ENCODE measurements at regions not wholly inside any gene's neighbourhood (a gene's known extent, or its start where the extent isn't known, plus 50 kb on each side); places are given as distances from the start of the nearest gene placed in this dataset.
A peak's percentile ranks its signal among the peaks of the same experiment; 100 is the strongest.

DNA sequence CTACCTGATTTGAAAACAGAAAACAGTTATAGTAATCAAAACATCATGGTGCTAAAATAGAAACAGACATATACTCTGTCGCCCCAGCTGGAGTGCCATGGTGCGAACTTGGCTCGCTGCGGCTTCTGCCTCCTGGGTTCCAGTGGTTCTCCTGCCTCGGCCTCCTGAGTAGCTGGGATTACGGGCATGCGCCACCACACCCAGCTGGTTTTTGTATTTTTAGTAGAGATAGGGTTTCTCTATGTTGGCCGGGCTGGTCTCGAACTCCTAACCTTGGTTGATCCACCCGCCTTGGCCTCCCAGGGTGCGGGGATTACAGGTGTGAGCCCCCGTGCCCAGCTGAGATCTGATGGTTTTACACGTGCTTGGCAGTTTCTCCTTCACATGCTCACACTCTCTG lies 495.9 kb downstream of the ANXA1 start:
- DNase-seq (ENCODE audit: low read depth), result no peak
- H3K4me3 ChIP-seq (ENCODE audit: low read depth, low read length), result no peak overlapping the region
- TF ChIP-seq, protein P1, sequence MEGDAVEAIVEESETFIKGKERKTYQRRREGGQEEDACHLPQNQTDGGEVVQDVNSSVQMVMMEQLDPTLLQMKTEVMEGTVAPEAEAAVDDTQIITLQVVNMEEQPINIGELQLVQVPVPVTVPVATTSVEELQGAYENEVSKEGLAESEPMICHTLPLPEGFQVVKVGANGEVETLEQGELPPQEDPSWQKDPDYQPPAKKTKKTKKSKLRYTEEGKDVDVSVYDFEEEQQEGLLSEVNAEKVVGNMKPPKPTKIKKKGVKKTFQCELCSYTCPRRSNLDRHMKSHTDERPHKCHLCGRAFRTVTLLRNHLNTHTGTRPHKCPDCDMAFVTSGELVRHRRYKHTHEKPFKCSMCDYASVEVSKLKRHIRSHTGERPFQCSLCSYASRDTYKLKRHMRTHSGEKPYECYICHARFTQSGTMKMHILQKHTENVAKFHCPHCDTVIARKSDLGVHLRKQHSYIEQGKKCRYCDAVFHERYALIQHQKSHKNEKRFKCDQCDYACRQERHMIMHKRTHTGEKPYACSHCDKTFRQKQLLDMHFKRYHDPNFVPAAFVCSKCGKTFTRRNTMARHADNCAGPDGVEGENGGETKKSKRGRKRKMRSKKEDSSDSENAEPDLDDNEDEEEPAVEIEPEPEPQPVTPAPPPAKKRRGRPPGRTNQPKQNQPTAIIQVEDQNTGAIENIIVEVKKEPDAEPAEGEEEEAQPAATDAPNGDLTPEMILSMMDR (IDR thresholded peaks at IDR 0.05; ENCODE audit: control insufficient read depth, extremely low read depth, insufficient read depth), result no peak

DNA sequence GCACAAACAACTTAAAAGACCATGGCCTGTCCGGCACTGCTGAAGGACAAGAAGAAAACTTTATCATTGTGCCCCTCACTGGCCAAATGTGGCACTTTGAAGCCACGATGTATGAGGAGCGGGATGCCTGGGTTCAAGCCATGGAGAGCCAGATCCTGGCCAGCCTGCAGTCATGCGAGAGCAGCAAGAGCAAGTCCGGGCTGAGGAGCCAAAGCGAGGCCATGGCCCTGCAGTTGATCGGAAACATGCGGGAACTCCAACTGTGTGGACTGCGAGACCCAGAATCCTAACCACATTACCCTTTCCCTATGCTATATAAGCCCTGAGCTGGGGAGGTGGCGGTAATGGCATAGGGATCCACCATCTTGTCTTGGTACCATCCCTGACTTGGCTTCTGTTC lies 497.9 kb downstream of the ANXA1 start:
- H3K4me3 ChIP-seq (ENCODE audit: low read depth, low read length), result no peak overlapping the region
- TF ChIP-seq, protein P1 (IDR thresholded peaks at IDR 0.05; ENCODE audit: control insufficient read depth, extremely low read depth, insufficient read depth), result no peak
- DNase-seq (ENCODE audit: low read depth), result no peak

DNA sequence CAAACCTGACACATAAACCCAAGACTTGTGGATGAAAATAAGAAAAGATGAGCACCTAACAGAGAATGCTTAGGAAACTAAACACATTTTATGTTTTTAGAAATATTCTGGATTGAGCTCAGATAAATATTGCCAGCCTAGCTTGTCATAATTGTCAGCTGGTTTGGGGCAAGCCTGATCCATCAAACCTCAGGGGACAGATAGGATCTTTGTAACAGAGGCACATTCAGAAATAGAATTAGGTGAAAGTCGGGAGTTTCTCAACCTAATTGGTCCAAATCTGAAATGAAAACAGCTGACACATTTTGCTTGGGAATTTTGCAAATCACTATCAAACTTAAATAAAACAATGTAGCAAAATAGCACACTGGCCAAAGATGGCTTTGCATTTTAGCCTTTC lies 503.7 kb downstream of the ANXA1 start:
- DNase-seq (ENCODE audit: low read depth), result no peak
- TF ChIP-seq, protein P1 (IDR thresholded peaks at IDR 0.05; ENCODE audit: control insufficient read depth, extremely low read depth, insufficient read depth), result no peak
- H3K4me3 ChIP-seq (ENCODE audit: low read depth, low read length), result no peak overlapping the region

DNA sequence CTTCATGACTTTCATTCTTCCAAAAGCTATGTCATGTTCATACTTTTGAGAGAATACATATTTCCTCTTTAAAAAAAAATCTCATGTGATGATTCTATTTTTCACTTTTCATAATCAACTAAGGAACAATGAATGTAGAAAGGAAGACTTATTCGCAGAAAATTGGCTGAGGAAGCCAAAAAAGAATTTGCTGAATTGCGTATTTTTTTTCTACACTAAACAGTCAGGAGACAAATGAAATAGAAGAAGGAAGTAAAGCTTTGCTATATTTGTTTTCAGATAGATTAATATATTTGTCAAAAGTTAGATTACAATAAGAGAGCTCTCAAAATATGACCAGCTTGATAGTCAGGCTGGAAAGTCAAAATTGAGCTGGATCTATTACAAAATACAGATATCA lies 504.2 kb downstream of the ANXA1 start:
- DNase-seq (ENCODE audit: low read depth), result no peak

DNA sequence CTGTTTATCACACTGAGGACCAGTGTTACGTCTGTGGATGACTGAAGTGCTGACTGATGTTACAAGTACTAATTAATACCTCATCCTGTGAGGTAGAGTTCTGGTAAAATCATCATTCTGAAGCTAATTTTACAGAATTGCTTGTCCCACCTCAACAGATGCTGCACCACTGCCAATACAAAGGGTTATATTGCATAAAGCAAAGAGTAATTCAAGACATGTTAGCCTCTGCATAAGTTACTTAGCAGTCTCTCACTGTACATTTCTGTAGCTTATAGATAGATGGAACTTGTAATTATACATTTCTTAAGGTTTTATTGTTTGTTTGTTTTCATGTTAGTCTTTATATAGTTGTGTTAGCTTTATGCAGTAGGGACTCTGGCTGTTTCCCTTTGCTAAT lies 513.6 kb downstream of the ANXA1 start:
- DNase-seq (ENCODE audit: low read depth), result no peak
- TF ChIP-seq, protein P1 (IDR thresholded peaks at IDR 0.05; ENCODE audit: control insufficient read depth, extremely low read depth, insufficient read depth), result no peak

More for the DNA sequence above, 504.2 kb downstream of the ANXA1 start:
- TF ChIP-seq, protein P1 (IDR thresholded peaks at IDR 0.05; ENCODE audit: control insufficient read depth, extremely low read depth, insufficient read depth), result no peak
- no peak overlapping the region for H3K4me3 ChIP-seq (ENCODE audit: low read depth, low read length)

DNA sequence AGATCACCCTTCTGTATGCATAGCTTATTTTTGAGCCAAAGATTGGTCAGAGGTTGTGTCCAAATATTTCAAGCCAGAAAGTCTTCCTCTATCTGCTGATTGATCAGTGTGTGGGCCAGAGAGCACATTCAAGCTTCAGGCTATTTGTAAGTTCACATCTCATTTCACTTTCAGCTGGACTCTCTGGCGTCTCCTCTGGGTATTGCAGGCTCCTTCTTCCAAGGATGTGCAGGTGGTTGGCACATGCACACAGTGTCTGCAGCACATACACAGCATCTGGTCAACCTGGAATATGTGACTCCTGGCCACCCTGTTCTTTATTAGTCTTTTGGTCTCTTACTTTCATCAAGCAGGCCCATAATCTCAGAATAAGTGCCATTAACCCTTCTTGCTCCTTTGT lies 516.1 kb downstream of the ANXA1 start:
- TF ChIP-seq, protein P1 (IDR thresholded peaks at IDR 0.05; ENCODE audit: control insufficient read depth, extremely low read depth, insufficient read depth), result peak; percentile 46
- H3K4me3 ChIP-seq (ENCODE audit: low read depth, low read length), result no peak overlapping the region
- DNase-seq (ENCODE audit: low read depth), result no peak

More for the DNA sequence above, 513.6 kb downstream of the ANXA1 start:
- no peak overlapping the region for H3K4me3 ChIP-seq (ENCODE audit: low read depth, low read length)

DNA sequence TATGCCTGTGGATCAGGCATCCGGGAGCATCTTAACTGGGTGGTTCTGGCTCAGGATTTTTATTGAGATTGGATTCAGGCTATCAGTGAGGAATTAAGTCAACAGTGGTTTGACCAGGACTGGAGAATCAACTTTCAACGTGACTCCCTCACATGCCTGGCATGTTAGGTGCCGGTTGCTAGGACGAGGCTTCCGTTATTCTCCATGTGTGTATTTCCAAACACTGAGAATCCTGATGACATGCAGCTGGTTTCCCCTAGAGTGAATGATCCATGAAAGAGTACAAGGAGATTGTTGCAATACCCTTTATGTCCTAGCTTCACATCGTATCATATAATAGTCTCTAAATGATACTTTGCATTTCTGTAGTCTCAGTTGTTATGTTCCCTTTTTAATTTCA lies 529.2 kb downstream of the ANXA1 start:
- H3K4me3 ChIP-seq (ENCODE audit: low read depth, low read length), result no peak overlapping the region
- TF ChIP-seq, protein P1 (IDR thresholded peaks at IDR 0.05; ENCODE audit: control insufficient read depth, extremely low read depth, insufficient read depth), result no peak
- no peak for DNase-seq (ENCODE audit: low read depth)

Data from LNCaP clone FGC (cell line).